ENCODE measurements at regions not wholly inside any gene's neighbourhood (a gene's known extent, or its start where the extent isn't known, plus 50 kb on each side); places are given as distances from the start of the nearest gene placed in this dataset.

DNA sequence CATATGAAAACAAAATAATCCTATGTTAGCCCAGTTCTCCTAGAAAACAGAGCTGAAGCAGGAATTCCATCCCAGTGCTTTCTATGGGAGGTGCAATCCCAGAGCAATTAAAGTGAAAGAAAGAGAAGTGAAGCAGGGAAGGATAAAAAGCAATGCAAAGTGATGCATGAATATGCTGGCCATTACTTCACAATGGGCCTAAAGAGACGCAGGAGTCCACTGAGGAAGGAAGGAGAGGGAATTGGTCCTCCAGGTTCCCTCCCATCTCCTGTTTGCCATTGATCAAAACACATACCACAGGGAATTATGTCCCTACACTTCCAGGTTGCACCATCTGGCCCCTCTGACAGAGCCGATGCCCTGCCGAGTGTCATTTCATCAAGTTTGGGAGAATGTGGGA lies 392.2 kb upstream of the NFE2L3 start:
- no peak overlapping the region for H3K4me3 ChIP-seq (ENCODE audit: low read depth in 1 of 2, low read length in 2 of 2)
- peaks cover 4% of the 10 kb centered on the region for H3K27me3 ChIP-seq (ENCODE audit: insufficient read depth, low read length, poor library complexity)
- H3K79me2 ChIP-seq (ENCODE audit: insufficient read depth, low read length) = no peaks in the 10 kb centered on the region
- DNase-seq (no peak), ATAC-seq (ENCODE audit: insufficient read depth, low read depth) (no peak)
- H2AFZ ChIP-seq (ENCODE audit: low read depth, low read length) = no peak overlapping the region
- no peak overlapping the region for H3K27ac ChIP-seq (ENCODE audit: low read length)
- H3K9ac ChIP-seq (ENCODE audit: low read depth, low read length) = no peak overlapping the region
- TF ChIP-seq, protein P1, sequence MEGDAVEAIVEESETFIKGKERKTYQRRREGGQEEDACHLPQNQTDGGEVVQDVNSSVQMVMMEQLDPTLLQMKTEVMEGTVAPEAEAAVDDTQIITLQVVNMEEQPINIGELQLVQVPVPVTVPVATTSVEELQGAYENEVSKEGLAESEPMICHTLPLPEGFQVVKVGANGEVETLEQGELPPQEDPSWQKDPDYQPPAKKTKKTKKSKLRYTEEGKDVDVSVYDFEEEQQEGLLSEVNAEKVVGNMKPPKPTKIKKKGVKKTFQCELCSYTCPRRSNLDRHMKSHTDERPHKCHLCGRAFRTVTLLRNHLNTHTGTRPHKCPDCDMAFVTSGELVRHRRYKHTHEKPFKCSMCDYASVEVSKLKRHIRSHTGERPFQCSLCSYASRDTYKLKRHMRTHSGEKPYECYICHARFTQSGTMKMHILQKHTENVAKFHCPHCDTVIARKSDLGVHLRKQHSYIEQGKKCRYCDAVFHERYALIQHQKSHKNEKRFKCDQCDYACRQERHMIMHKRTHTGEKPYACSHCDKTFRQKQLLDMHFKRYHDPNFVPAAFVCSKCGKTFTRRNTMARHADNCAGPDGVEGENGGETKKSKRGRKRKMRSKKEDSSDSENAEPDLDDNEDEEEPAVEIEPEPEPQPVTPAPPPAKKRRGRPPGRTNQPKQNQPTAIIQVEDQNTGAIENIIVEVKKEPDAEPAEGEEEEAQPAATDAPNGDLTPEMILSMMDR (IDR thresholded peaks at IDR 0.05; ENCODE audit: borderline replicate concordance, extremely low read depth, low read length, poor library complexity, severe bottlenecking) = no peak
- TF ChIP-seq EZH2 (IDR thresholded peaks at IDR 0.05; ENCODE audit: borderline replicate concordance, low read depth, low read length, severe bottlenecking) = no peak
- no peaks in the 10 kb centered on the region for H3K4me1 ChIP-seq (ENCODE audit: insufficient read depth, low read length)
- H3K9me3 ChIP-seq (ENCODE audit: insufficient read depth, low read length, severe bottlenecking) = no peaks in the 10 kb centered on the region
- H3K36me3 ChIP-seq (ENCODE audit: insufficient read depth, low read length) = no peaks in the 10 kb centered on the region
- no peak overlapping the region for H3K4me2 ChIP-seq (ENCODE audit: insufficient read depth, low read length)
- no peaks in the 10 kb centered on the region for H4K20me1 ChIP-seq (ENCODE audit: insufficient read depth, low read length)

DNA sequence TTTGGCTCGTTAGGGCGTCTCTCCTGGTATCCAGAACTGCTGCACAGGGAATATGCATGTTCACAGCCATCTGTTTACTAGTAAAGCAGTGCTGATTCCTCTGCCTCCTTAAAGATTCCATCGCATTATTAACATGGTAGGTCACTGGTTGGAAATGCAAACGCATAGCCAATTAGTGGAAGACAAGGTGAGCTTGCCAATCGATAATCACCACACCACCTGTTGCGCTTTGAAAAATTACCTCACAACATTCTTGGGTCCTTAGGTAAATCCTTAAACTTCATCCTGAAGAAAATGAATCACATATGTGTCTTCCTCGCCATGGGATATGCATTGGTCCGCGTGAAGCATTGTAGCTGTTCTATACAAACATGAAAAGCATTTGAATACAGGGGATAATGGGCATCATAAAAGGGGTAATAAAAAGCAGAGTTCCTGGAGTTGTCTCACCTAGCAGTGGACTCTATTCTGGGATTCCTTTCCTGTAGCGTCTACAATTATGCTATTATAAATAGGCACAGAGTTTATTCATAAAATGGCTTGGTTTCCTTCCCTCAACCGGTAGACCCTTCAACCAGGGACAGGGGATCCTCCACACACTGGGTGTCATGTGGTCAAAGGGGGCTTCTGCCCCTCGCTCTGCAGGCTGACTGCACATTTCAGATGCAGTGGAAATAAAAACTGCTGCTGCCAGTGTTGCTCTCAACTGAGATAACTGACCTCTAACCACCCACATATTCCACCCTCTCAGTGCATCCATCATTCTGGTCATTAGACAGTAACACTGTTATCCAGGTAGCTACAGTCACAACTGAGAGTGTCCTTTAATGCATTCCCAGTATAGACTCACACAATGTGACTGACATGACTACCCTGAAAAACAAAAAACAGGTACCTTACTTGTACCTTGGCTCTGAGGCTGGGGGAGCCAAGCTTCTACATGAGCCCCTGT lies 389.2 kb upstream of the NFE2L3 start:
- TF ChIP-seq, protein P1 (IDR thresholded peaks at IDR 0.05; ENCODE audit: borderline replicate concordance, extremely low read depth, low read length, poor library complexity, severe bottlenecking) = no peak
- no peak for TF ChIP-seq EZH2 (IDR thresholded peaks at IDR 0.05; ENCODE audit: borderline replicate concordance, low read depth, low read length, severe bottlenecking)
- no peaks in the 10 kb centered on the region for H4K20me1 ChIP-seq (ENCODE audit: insufficient read depth, low read length)
- no peak overlapping the region for H3K4me3 ChIP-seq (ENCODE audit: low read depth in 1 of 2, low read length in 2 of 2)
- no peaks in the 10 kb centered on the region for H3K9me3 ChIP-seq (ENCODE audit: insufficient read depth, low read length, severe bottlenecking)
- no peaks in the 10 kb centered on the region for H3K36me3 ChIP-seq (ENCODE audit: insufficient read depth, low read length)
- no peaks in the 10 kb centered on the region for H3K4me1 ChIP-seq (ENCODE audit: insufficient read depth, low read length)
- no peak overlapping the region for H3K9ac ChIP-seq (ENCODE audit: low read depth, low read length)
- no peaks in the 10 kb centered on the region for H3K79me2 ChIP-seq (ENCODE audit: insufficient read depth, low read length)
- H3K27me3 ChIP-seq (ENCODE audit: insufficient read depth, low read length, poor library complexity) = no peaks in the 10 kb centered on the region
- no peak overlapping the region for H3K4me2 ChIP-seq (ENCODE audit: insufficient read depth, low read length)
- H2AFZ ChIP-seq (ENCODE audit: low read depth, low read length) = no peak overlapping the region
- no peak for ATAC-seq (ENCODE audit: insufficient read depth, low read depth)
- DNase-seq = no peak
- no peak overlapping the region for H3K27ac ChIP-seq (ENCODE audit: low read length)

GRCh38 chr7:25763463-25763860 lies 388.5 kb upstream of the NFE2L3 start:
- Histone ChIP-seq H3K4me2 (ENCODE audit: insufficient read depth, low read length) (no peak overlapping the region), H2AFZ (ENCODE audit: low read depth, low read length) (no peak overlapping the region), H3K36me3 (ENCODE audit: insufficient read depth, low read length) (no peaks in the 10 kb centered on the region), H3K79me2 (ENCODE audit: insufficient read depth, low read length) (no peaks in the 10 kb centered on the region), H3K9ac (ENCODE audit: low read depth, low read length) (no peak overlapping the region), H3K9me3 (ENCODE audit: insufficient read depth, low read length, severe bottlenecking) (no peaks in the 10 kb centered on the region), H3K4me3 (ENCODE audit: low read depth in 1 of 2, low read length in 2 of 2) (no peak overlapping the region), H3K4me1 (ENCODE audit: insufficient read depth, low read length) (no peaks in the 10 kb centered on the region), H3K27ac (ENCODE audit: low read length) (no peak overlapping the region), H4K20me1 (ENCODE audit: insufficient read depth, low read length) (no peaks in the 10 kb centered on the region), H3K27me3 (ENCODE audit: insufficient read depth, low read length, poor library complexity) (no peaks in the 10 kb centered on the region)
- no peak for DNase-seq
- no peak for ATAC-seq (ENCODE audit: insufficient read depth, low read depth)
- TF ChIP-seq, protein P1 (IDR thresholded peaks at IDR 0.05; ENCODE audit: borderline replicate concordance, extremely low read depth, low read length, poor library complexity, severe bottlenecking) = no peak
- no peak for TF ChIP-seq EZH2 (IDR thresholded peaks at IDR 0.05; ENCODE audit: borderline replicate concordance, low read depth, low read length, severe bottlenecking)
